ENCODE measurements at regions not wholly inside any gene's neighbourhood (a gene's known extent, or its start where the extent isn't known, plus 50 kb on each side); places are given as distances from the start of the nearest gene placed in this dataset.

- TF ChIP-seq CTCF (IDR thresholded peaks at IDR 0.05) (no peak), POLR2A (IDR thresholded peaks at IDR 0.05) (no peak)
Measured at GRCh38 chr3:178100908-178101307, 435.3 kb upstream of the KCNMB2 start.
